Pancreas (tissue), 10 donors: ENCODE measurements at regions not wholly inside any gene's neighbourhood (a gene's known extent, or its start where the extent isn't known, plus 50 kb on each side); places are given as distances from the start of the nearest gene placed in this dataset.

Experiments used
- ATAC-seq, 4 donors: fragments of 200-7000 bp; cut with Tn5 transposase; one replicate each; pipeline versions ENCODE4 v1.8.0 to v1.9.1; 2020; ENCODE audit warnings: mild to moderate bottlenecking in 4 of 4, moderate library complexity in 4 of 4
- DNase-seq, 6 donors: peaks; one replicate each; pipeline ENCODE4 v3.0.0-alpha.2; 2020
- FAIRE-seq: peaks from 2 replicates; lab custom pipeline; 2012; peaks lifted over from hg19 to GRCh38; lab: Jason Lieb, UNC
- H3K27ac ChIP-seq, 4 donors: fragments of 200-600 bp; sonication (generic); 1 replicate in 3 of 4; 2 replicates in 1 of 4; pipeline versions ENCODE4 v1.5.0 to v1.8.0; 2020
- H3K27me3 ChIP-seq, 4 donors: fragments of 200-600 bp; one replicate each; pipeline ENCODE4 v1.8.0; 2021
- H3K36me3 ChIP-seq, 3 donors: fragments of 200-600 bp; sonication (generic) in 1 of 3; one replicate each; pipeline versions ENCODE4 v1.5.0 to v1.8.0; 2020 to 2021
- H3K4me1 ChIP-seq, 3 donors: fragments of 200-600 bp; one replicate each; pipeline ENCODE4 v1.8.0; 2021
- H3K4me3 ChIP-seq, 4 donors: fragments of 200-600 bp; sonication (generic) in 2 of 4; one replicate each; pipeline versions ENCODE4 v1.5.0 to v1.8.0; 2020 to 2021
- H3K9me3 ChIP-seq, 4 donors: fragments of 200-600 bp; one replicate each; pipeline ENCODE4 v1.8.0; 2021
- WGBS, 2 donors: extraction: QIAGEN DNeasy Blood & Tissue Kit; methylation state at CpG; one replicate each; pipeline ENCODE4 v1.1.7; 2013; 5-methylcytosine and 5-hydroxymethylcytosine counted together
- intact Hi-C, 3 donors: fragments of 100-400 bp; cut with DNase I; formaldehyde crosslinking; loops; one replicate each; pipeline versions ENCODE4 v1.11.1 to v1.14.2; 2022
- TF ChIP-seq, protein P1 (sequence below), 4 donors: fragments of 200-600 bp; sonication (generic) in 3 of 4; IDR thresholded peaks; one replicate each; pipeline versions ENCODE4 v1.5.0 to v1.8.0; 2021; ENCODE audit warnings: antibody characterized with exemption in 4 of 4
- donor health status: healthy with polysubstance abuse.
- donor health status: DM: no; HTN: no; CAD: no; lungs with moderate emphysema.
- donor health status: DM: no; HTN: no; CAD: no.
- donor health status: control.
- donor health status: control.
- donor health status: Bipolar disorder and iron deficiency.
- donor health status: DM: yes; HTN: yes; CAD: no.
- donor health status: DM: no; HTN: no; CAD: no.
- donor health status: DM: no; HTN: no; CAD: no.
- donor health status: DM: yes; HTN: yes; CAD: no.

DNA sequence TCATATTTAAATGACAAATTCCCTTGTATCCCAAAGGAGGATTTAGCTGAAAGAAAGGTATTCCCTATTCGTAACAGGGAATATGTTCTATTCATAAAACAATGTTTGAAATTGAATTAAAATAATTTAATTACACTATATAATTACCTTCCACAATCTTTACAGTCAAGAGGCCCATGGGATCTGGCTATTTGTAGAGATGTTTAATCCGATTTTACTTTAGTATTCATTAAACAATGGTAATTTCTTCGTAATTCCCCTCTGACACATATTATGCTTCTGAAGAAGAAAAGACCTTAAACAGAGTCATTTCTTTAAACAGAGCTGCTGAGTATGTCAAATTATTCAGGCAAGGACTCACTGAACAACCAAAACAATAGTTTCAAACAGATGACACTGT is 98.8 kb downstream of the MAGEC1 start:
- H3K4me1 ChIP-seq: no peaks in the 10 kb centered on the region
- FAIRE-seq (no peak), DNase-seq (no peak), ATAC-seq (no peak)
- H3K27ac ChIP-seq: no peak overlapping the region
- peaks cover 0 to 3% (median 0%) of the 10 kb centered on the region in 4 donors for H3K27me3 ChIP-seq
- intact Hi-C loops: no loop called here
- no peak overlapping the region for H3K4me3 ChIP-seq
- H3K36me3 ChIP-seq: no peaks in the 10 kb centered on the region
- no peaks in the 10 kb centered on the region for H3K9me3 ChIP-seq
- WGBS, 2 donors: 60 to 64% methylated on average over 3 of the region's 3 CpGs
- TF ChIP-seq, protein P1, sequence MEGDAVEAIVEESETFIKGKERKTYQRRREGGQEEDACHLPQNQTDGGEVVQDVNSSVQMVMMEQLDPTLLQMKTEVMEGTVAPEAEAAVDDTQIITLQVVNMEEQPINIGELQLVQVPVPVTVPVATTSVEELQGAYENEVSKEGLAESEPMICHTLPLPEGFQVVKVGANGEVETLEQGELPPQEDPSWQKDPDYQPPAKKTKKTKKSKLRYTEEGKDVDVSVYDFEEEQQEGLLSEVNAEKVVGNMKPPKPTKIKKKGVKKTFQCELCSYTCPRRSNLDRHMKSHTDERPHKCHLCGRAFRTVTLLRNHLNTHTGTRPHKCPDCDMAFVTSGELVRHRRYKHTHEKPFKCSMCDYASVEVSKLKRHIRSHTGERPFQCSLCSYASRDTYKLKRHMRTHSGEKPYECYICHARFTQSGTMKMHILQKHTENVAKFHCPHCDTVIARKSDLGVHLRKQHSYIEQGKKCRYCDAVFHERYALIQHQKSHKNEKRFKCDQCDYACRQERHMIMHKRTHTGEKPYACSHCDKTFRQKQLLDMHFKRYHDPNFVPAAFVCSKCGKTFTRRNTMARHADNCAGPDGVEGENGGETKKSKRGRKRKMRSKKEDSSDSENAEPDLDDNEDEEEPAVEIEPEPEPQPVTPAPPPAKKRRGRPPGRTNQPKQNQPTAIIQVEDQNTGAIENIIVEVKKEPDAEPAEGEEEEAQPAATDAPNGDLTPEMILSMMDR (IDR thresholded peaks at IDR 0.05): no peak

DNA sequence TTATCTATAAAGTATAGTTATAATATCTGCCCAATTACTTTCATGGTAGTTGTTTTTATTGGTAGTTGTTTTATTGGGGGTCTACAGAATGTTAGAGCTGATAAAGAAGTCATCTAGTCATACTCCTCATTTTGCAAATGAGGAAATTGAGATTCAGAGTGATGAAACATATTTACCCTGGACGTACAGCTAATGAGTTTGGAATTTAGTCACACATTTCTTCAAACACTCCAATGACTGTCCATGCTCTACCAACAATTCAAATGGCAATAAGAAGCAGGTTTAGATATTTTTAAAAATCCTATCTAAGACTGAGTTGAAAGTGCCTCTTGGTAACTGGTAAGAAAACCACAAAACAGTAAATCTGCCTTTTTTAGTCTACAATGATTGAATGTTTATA is 98.2 kb downstream of the MAGEC1 start:
- TF ChIP-seq, protein P1 (IDR thresholded peaks at IDR 0.05): no peak
- no peak for ATAC-seq
- H3K4me1 ChIP-seq: no peaks in the 10 kb centered on the region
- no peak for FAIRE-seq
- no peaks in the 10 kb centered on the region for H3K36me3 ChIP-seq
- peaks cover 0 to 3% (median 0%) of the 10 kb centered on the region in 4 donors for H3K27me3 ChIP-seq
- 25 to 43% methylated on average over 1 of the region's 1 CpG for WGBS, 2 donors
- H3K9me3 ChIP-seq: no peaks in the 10 kb centered on the region
- intact Hi-C loops: no loop called here
- no peak overlapping the region for H3K4me3 ChIP-seq
- H3K27ac ChIP-seq: no peak overlapping the region
- no peak for DNase-seq

DNA sequence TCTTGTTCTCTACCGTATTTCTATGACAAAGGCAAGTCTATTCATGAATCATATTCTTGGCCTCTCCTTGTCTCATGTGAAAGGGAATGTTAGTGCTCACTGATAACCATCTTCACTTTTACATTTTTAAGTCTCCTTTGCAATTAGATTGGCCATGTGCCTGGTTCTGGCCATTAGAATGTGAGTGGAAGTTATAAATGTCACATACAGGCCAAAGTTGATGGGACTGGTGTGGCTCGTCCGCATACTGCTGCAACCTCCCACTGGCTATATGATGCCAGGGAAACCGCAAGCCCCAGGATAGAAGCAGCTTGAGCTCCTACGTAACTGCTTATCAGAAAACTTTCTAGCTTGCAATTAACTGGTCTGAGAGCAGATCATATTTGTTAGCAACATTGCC is 86.1 kb downstream of the MAGEC1 start:
- no peak for FAIRE-seq
- H3K27me3 ChIP-seq: no peaks in the 10 kb centered on the region
- no peaks in the 10 kb centered on the region for H3K36me3 ChIP-seq
- H3K4me1 ChIP-seq: no peaks in the 10 kb centered on the region
- H3K9me3 ChIP-seq: no peaks in the 10 kb centered on the region
- TF ChIP-seq, protein P1 (IDR thresholded peaks at IDR 0.05): no peak
- H3K4me3 ChIP-seq: no peak overlapping the region
- intact Hi-C loops: no loop called here
- ATAC-seq: no peak
- WGBS, 2 donors: 38 to 53% methylated on average over 5 of the region's 5 CpGs
- no peak for DNase-seq
- H3K27ac ChIP-seq: no peak overlapping the region

DNA sequence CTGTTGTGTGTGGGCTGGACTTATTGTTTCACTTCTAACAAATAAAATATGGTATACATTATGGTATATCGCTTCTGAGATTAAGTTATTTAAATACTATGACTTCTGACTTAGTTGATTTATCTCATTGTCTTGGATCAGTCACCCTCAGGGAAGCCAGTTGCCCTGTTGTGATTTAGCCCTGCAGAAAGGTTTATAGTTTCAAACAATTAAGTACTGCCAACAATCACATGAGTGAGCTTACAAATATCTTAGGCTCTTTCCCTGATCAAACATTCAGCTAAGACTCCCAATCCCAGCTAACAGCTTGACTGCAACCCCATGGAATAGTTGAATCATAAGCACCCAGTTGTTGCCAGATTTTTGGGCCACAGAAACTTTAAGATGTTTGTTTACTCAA is 85.4 kb downstream of the MAGEC1 start:
- TF ChIP-seq, protein P1 (IDR thresholded peaks at IDR 0.05): no peak
- Histone ChIP-seq H3K27ac (no peak overlapping the region), H3K27me3 (no peaks in the 10 kb centered on the region), H3K4me1 (no peaks in the 10 kb centered on the region), H3K36me3 (no peaks in the 10 kb centered on the region), H3K9me3 (no peaks in the 10 kb centered on the region), H3K4me3 (no peak overlapping the region)
- FAIRE-seq: no peak
- no peak for DNase-seq
- WGBS, 2 donors: 44 to 51% methylated on average over 1 of the region's 1 CpG
- no peak for ATAC-seq
- intact Hi-C loops: no loop called here

DNA sequence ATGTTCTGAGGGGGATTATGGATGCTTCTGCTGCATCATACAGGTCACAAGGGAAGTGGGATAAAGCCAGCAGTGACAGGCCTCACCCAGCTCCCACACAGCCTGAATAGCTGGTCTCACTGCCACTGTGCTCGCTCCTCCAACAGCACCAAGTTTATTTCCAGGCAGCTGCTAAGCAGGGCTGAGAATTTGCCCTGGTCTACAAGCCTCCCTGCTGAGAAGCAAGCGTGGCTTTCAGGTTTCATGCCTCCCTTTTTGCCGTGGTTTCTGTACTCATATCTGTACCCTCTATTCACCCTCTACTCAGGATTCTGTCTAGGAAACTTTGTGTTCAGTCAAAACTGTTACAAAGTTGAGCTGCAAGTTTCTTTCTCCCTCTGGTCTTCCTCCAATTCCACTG is 78.6 kb downstream of the MAGEC1 start:
- TF ChIP-seq, protein P1 (IDR thresholded peaks at IDR 0.05): no peak
- no peaks in the 10 kb centered on the region for H3K9me3 ChIP-seq
- no peak overlapping the region for H3K4me3 ChIP-seq
- H3K27ac ChIP-seq: no peak overlapping the region
- FAIRE-seq (no peak), DNase-seq (no peak), ATAC-seq (no peak)
- intact Hi-C loops: no loop called here
- H3K4me1 ChIP-seq: no peaks in the 10 kb centered on the region
- WGBS, 2 donors: 52 to 72% methylated on average over 3 of the region's 3 CpGs
- H3K27me3 ChIP-seq: no peaks in the 10 kb centered on the region
- no peaks in the 10 kb centered on the region for H3K36me3 ChIP-seq
